Esophagus muscularis mucosa (tissue), 4 donors: ENCODE measurements at regions not wholly inside any gene's neighbourhood (a gene's known extent, or its start where the extent isn't known, plus 50 kb on each side); places are given as distances from the start of the nearest gene placed in this dataset.

ENCODE experiments used
- DNase-seq: peaks from one replicate; pipeline ENCODE4 v3.0.0-alpha.2; 2017; ENCODE audit errors: extremely low spot score
- H3K27ac ChIP-seq, 4 donors: fragments of 200-600 bp; sonication (generic); replicated peaks in 1 of 4; 1 replicate in 3 of 4; 2 replicates in 1 of 4; pipeline ENCODE4 v1.5.1; 2016 to 2019; ENCODE audit warnings: mild to moderate bottlenecking in 1 of 4
- H3K27me3 ChIP-seq, 4 donors: fragments of 200-600 bp; sonication (generic); one replicate each; pipeline versions ENCODE4 v1.5.1 to v1.6.0; 2016 to 2019
- H3K36me3 ChIP-seq, 4 donors: fragments of 200-600 bp; sonication (generic); one replicate each; pipeline ENCODE4 v1.5.1; 2016 to 2019
- H3K4me1 ChIP-seq, 4 donors: fragments of 200-600 bp; sonication (generic); one replicate each; pipeline ENCODE4 v1.5.1; 2016 to 2019
- H3K4me3 ChIP-seq, 4 donors: fragments of 200-600 bp; sonication (generic); 1 replicate in 2 of 4; 2 replicates in 2 of 4; pipeline ENCODE4 v1.5.1; 2016 to 2019; ENCODE audit warnings: mild to moderate bottlenecking in 4 of 4, moderate library complexity in 1 of 4
- H3K9me3 ChIP-seq, 4 donors: fragments of 200-600 bp; sonication (generic); 1 replicate in 3 of 4; 2 replicates in 1 of 4; pipeline ENCODE4 v1.5.1; 2016 to 2019
- CTCF ChIP-seq, 3 experiments: fragments of 200-600 bp in 2 of 3; fragments of 450-650 bp in 1 of 3; sonication (generic) in 2 of 3; IDR thresholded peaks; one replicate each; pipeline ENCODE4 v1.5.1; 2017 to 2019; ENCODE audit warnings: antibody characterized with exemption in 3 of 3, mild to moderate bottlenecking in 2 of 3, moderate library complexity in 1 of 3
- EP300 ChIP-seq: sonication (generic); formaldehyde crosslinking; IDR thresholded peaks from one replicate; pipeline ENCODE4 v1.6.1; 2017; ENCODE audit warnings: antibody characterized with exemption
- POLR2A ChIP-seq: fragments of 450-650 bp; IDR thresholded peaks from one replicate; pipeline ENCODE4 v1.6.1; 2017; ENCODE audit warnings: antibody characterized with exemption, moderate library complexity, mild to moderate bottlenecking, low read depth
- POLR2AphosphoS5 ChIP-seq, 2 donors: sonication (generic); formaldehyde crosslinking; IDR thresholded peaks; one replicate each; pipeline ENCODE4 v1.6.1; 2017; ENCODE audit warnings: antibody characterized with exemption in 2 of 2
- WGBS: methylation state at CpG from one replicate; pipeline ENCODE4 v1.1.5; 2018; 5-methylcytosine and 5-hydroxymethylcytosine counted together
- intact Hi-C: fragments of 100-400 bp; cut with DNase I; formaldehyde crosslinking; loops from one replicate; pipeline ENCODE4 v1.15.1; 2023

GRCh38 chr2:221042926-221043325 is 529.2 kb downstream of the EPHA4 start:
- 79% methylated on average over 6 of the region's 6 CpGs for WGBS
- Histone ChIP-seq H3K9me3 (no peaks in the 10 kb centered on the region), H3K27ac (no peak overlapping the region), H3K4me1 (no peaks in the 10 kb centered on the region), H3K27me3 (no peaks in the 10 kb centered on the region), H3K4me3 (no peak overlapping the region), H3K36me3 (no peaks in the 10 kb centered on the region)
- DNase-seq: peak; percentile 81
- TF ChIP-seq EP300 (no peak), CTCF (IDR thresholded peaks at IDR 0.05) (no peak), POLR2AphosphoS5 (IDR thresholded peaks at IDR 0.05) (no peak), POLR2A (no peak)
- intact Hi-C loops: no loop called here

- 83% methylated on average over 5 of the region's 5 CpGs for WGBS
Observed at GRCh38 chr2:221044781-221045180, 527.3 kb downstream of the EPHA4 start.

GRCh38 chr2:221050020-221050795 is 521.9 kb downstream of the EPHA4 start:
- Histone ChIP-seq H3K4me1 (no peaks in the 10 kb centered on the region), H3K9me3 (no peaks in the 10 kb centered on the region), H3K27me3 (no peaks in the 10 kb centered on the region), H3K4me3 (no peak overlapping the region), H3K27ac (no peak overlapping the region), H3K36me3 (no peaks in the 10 kb centered on the region)
- intact Hi-C loops: no loop called here
- TF ChIP-seq EP300 (no peak), POLR2A (no peak), CTCF (IDR thresholded peaks at IDR 0.05) (no peak), POLR2AphosphoS5 (IDR thresholded peaks at IDR 0.05) (no peak)
- WGBS: 81% methylated on average over 4 of the region's 4 CpGs
- DNase-seq: no peak

More at GRCh38 chr2:221044781-221045180, 527.3 kb downstream of the EPHA4 start:
- no peaks in the 10 kb centered on the region for H3K9me3 ChIP-seq
- DNase-seq: peak; percentile 29
- H3K27me3 ChIP-seq: no peaks in the 10 kb centered on the region
- H3K4me3 ChIP-seq: no peak overlapping the region
- H3K27ac ChIP-seq: no peak overlapping the region
- no peaks in the 10 kb centered on the region for H3K4me1 ChIP-seq
- no peaks in the 10 kb centered on the region for H3K36me3 ChIP-seq
- TF ChIP-seq POLR2A (no peak), CTCF (IDR thresholded peaks at IDR 0.05) (no peak), POLR2AphosphoS5 (IDR thresholded peaks at IDR 0.05) (no peak), EP300 (no peak)
- intact Hi-C loops: no loop called here

GRCh38 chr2:221051162-221051561 is 520.9 kb downstream of the EPHA4 start:
- peak; percentile 57 for DNase-seq
- Histone ChIP-seq H3K27me3 (no peaks in the 10 kb centered on the region), H3K27ac (no peak overlapping the region), H3K36me3 (no peaks in the 10 kb centered on the region), H3K4me1 (no peaks in the 10 kb centered on the region), H3K9me3 (no peaks in the 10 kb centered on the region), H3K4me3 (no peak overlapping the region)
- TF ChIP-seq POLR2A: no peak
- no peak for TF ChIP-seq POLR2AphosphoS5 (IDR thresholded peaks at IDR 0.05)
- intact Hi-C loops: no loop called here
- 97% methylated on average over 8 of the region's 8 CpGs for WGBS

- no peak for TF ChIP-seq POLR2AphosphoS5 (IDR thresholded peaks at IDR 0.05)
- TF ChIP-seq POLR2A: no peak
- no peak for TF ChIP-seq EP300
- Histone ChIP-seq H3K9me3 (peaks cover 0 to 4% (median 0%) of the 10 kb centered on the region in 4 donors), H3K36me3 (no peaks in the 10 kb centered on the region), H3K27ac (no peak overlapping the region), H3K4me1 (no peaks in the 10 kb centered on the region), H3K4me3 (no peak overlapping the region), H3K27me3 (no peaks in the 10 kb centered on the region)
- DNase-seq: no peak
- intact Hi-C loops: no loop called here
Observed at GRCh38 chr2:221060376-221060775, 511.7 kb downstream of the EPHA4 start.

GRCh38 chr2:221063568-221063967 is 508.5 kb downstream of the EPHA4 start:
- H3K36me3 ChIP-seq: no peaks in the 10 kb centered on the region
- H3K4me3 ChIP-seq: no peak overlapping the region
- no peaks in the 10 kb centered on the region for H3K27me3 ChIP-seq
- intact Hi-C loops: no loop called here
- DNase-seq: no peak
- WGBS: 94% methylated on average over 3 of the region's 3 CpGs
- TF ChIP-seq POLR2A (no peak), POLR2AphosphoS5 (IDR thresholded peaks at IDR 0.05) (no peak), EP300 (no peak), CTCF (IDR thresholded peaks at IDR 0.05) (no peak)
- H3K27ac ChIP-seq: no peak overlapping the region
- H3K9me3 ChIP-seq: peaks cover 0 to 4% (median 0%) of the 10 kb centered on the region in 4 donors
- no peaks in the 10 kb centered on the region for H3K4me1 ChIP-seq
